ENCODE measurements at regions not wholly inside any gene's neighbourhood (a gene's known extent, or its start where the extent isn't known, plus 50 kb on each side); places are given as distances from the start of the nearest gene placed in this dataset. TPM values are rescaled to one million over a fixed set of nuclear protein-coding genes. Genes with fewer than 3 reads are reported as not detected.
"Not testable (repeated sequence)": the region's sequence is repeated elsewhere in the genome, so short reads cannot be mapped to it uniquely, and the experiment has no call there.

GRCh38 chr2:131858197-131858596 lies 303.6 kb downstream of the ANKRD30BL start:
- H2AFZ ChIP-seq (ENCODE audit: low read length); H3K4me2 ChIP-seq (ENCODE audit: insufficient read depth, low read length); H3K4me1 ChIP-seq (ENCODE audit: insufficient read depth, low read length); H3K79me2 ChIP-seq (ENCODE audit: insufficient read depth, low read length); H3K9me3 ChIP-seq (ENCODE audit: low read depth, low read length); H3K4me3 ChIP-seq (ENCODE audit: insufficient read depth, low read length); H3K27ac ChIP-seq (ENCODE audit: low read depth, low read length); H4K20me1 ChIP-seq (ENCODE audit: insufficient read depth, low read length); H3K27me3 ChIP-seq (ENCODE audit: insufficient read depth, low read length); H3K36me3 ChIP-seq (ENCODE audit: insufficient read depth, low read length); DNase-seq (ENCODE audit: insufficient read length, low spot score, missing footprints): not testable (repeated sequence)
- TF ChIP-seq CTCF (IDR thresholded peaks at IDR 0.05; ENCODE audit: extremely low read depth, low read depth, low read length) = peak; percentile 22

Small RNAs in the stretch of these regions (small RNA-seq; reads per million reads assigned to genes)
- gene RNU6-617P = not detected
